ENCODE measurements at regions not wholly inside any gene's neighbourhood (a gene's known extent, or its start where the extent isn't known, plus 50 kb on each side); places are given as distances from the start of the nearest gene placed in this dataset.

GRCh38 chr12:68559246-68559645 is 51.5 kb upstream of the RAP1B start:
- TF ChIP-seq FOXJ3 (CRISPR knock-in tag; IDR thresholded peaks at IDR 0.05; ENCODE audit: borderline replicate concordance) (no peak), CTCF (IDR thresholded peaks at IDR 0.05) (no peak), NFYB (CRISPR knock-in tag; conservative IDR thresholded peaks at IDR 0.05; ENCODE audit: low read depth) (no peak), ZNF138 (CRISPR knock-in tag; conservative IDR thresholded peaks at IDR 0.05) (no peak), CBFB (CRISPR knock-in tag; IDR thresholded peaks at IDR 0.05; ENCODE audit: low read depth) (no peak), NR2C2 (CRISPR knock-in tag; IDR thresholded peaks at IDR 0.05) (no peak), NR3C1 (CRISPR knock-in tag; conservative IDR thresholded peaks at IDR 0.05; ENCODE audit: low read depth) (no peak), E2F5 (CRISPR knock-in tag; IDR thresholded peaks at IDR 0.05) (no peak)
- TF ChIP-seq, protein P1, sequence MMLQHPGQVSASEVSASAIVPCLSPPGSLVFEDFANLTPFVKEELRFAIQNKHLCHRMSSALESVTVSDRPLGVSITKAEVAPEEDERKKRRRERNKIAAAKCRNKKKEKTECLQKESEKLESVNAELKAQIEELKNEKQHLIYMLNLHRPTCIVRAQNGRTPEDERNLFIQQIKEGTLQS (CRISPR knock-in tag; conservative IDR thresholded peaks at IDR 0.05): no peak
- TF ChIP-seq, protein P2, sequence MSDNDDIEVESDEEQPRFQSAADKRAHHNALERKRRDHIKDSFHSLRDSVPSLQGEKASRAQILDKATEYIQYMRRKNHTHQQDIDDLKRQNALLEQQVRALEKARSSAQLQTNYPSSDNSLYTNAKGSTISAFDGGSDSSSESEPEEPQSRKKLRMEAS (CRISPR knock-in tag; IDR thresholded peaks at IDR 0.05): no peak
- TF ChIP-seq, protein P3, sequence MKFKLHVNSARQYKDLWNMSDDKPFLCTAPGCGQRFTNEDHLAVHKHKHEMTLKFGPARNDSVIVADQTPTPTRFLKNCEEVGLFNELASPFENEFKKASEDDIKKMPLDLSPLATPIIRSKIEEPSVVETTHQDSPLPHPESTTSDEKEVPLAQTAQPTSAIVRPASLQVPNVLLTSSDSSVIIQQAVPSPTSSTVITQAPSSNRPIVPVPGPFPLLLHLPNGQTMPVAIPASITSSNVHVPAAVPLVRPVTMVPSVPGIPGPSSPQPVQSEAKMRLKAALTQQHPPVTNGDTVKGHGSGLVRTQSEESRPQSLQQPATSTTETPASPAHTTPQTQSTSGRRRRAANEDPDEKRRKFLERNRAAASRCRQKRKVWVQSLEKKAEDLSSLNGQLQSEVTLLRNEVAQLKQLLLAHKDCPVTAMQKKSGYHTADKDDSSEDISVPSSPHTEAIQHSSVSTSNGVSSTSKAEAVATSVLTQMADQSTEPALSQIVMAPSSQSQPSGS (CRISPR knock-in tag; IDR thresholded peaks at IDR 0.05; ENCODE audit: borderline replicate concordance, low read depth): no peak
- TF ChIP-seq, protein P4, sequence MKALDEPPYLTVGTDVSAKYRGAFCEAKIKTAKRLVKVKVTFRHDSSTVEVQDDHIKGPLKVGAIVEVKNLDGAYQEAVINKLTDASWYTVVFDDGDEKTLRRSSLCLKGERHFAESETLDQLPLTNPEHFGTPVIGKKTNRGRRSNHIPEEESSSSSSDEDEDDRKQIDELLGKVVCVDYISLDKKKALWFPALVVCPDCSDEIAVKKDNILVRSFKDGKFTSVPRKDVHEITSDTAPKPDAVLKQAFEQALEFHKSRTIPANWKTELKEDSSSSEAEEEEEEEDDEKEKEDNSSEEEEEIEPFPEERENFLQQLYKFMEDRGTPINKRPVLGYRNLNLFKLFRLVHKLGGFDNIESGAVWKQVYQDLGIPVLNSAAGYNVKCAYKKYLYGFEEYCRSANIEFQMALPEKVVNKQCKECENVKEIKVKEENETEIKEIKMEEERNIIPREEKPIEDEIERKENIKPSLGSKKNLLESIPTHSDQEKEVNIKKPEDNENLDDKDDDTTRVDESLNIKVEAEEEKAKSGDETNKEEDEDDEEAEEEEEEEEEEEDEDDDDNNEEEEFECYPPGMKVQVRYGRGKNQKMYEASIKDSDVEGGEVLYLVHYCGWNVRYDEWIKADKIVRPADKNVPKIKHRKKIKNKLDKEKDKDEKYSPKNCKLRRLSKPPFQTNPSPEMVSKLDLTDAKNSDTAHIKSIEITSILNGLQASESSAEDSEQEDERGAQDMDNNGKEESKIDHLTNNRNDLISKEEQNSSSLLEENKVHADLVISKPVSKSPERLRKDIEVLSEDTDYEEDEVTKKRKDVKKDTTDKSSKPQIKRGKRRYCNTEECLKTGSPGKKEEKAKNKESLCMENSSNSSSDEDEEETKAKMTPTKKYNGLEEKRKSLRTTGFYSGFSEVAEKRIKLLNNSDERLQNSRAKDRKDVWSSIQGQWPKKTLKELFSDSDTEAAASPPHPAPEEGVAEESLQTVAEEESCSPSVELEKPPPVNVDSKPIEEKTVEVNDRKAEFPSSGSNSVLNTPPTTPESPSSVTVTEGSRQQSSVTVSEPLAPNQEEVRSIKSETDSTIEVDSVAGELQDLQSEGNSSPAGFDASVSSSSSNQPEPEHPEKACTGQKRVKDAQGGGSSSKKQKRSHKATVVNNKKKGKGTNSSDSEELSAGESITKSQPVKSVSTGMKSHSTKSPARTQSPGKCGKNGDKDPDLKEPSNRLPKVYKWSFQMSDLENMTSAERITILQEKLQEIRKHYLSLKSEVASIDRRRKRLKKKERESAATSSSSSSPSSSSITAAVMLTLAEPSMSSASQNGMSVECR (CRISPR knock-in tag; IDR thresholded peaks at IDR 0.05; ENCODE audit: borderline replicate concordance): no peak
- TF ChIP-seq, protein P5, sequence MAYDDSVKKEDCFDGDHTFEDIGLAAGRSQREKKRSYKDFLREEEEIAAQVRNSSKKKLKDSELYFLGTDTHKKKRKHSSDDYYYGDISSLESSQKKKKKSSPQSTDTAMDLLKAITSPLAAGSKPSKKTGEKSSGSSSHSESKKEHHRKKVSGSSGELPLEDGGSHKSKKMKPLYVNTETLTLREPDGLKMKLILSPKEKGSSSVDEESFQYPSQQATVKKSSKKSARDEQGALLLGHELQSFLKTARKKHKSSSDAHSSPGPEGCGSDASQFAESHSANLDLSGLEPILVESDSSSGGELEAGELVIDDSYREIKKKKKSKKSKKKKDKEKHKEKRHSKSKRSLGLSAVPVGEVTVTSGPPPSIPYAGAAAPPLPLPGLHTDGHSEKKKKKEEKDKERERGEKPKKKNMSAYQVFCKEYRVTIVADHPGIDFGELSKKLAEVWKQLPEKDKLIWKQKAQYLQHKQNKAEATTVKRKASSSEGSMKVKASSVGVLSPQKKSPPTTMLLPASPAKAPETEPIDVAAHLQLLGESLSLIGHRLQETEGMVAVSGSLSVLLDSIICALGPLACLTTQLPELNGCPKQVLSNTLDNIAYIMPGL (CRISPR knock-in tag; IDR thresholded peaks at IDR 0.05): no peak
- TF ChIP-seq, protein P6, sequence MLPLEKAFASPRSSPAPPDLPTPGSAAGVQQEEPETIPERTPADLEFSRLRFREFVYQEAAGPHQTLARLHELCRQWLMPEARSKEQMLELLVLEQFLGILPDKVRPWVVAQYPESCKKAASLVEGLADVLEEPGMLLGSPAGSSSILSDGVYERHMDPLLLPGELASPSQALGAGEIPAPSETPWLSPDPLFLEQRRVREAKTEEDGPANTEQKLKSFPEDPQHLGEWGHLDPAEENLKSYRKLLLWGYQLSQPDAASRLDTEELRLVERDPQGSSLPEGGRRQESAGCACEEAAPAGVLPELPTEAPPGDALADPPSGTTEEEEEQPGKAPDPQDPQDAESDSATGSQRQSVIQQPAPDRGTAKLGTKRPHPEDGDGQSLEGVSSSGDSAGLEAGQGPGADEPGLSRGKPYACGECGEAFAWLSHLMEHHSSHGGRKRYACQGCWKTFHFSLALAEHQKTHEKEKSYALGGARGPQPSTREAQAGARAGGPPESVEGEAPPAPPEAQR (CRISPR knock-in tag; IDR thresholded peaks at IDR 0.05): no peak
